GM19043 (cell line): ENCODE measurements at regions not wholly inside any gene's neighbourhood (a gene's known extent, or its start where the extent isn't known, plus 50 kb on each side); places are given as distances from the start of the nearest gene placed in this dataset.
A peak's percentile ranks its signal among the peaks of the same experiment; 100 is the strongest.

Source experiments
- ATAC-seq: cut with Tn5 transposase; IDR thresholded peaks from one replicate; pipeline ENCODE4 v1.9.1; 2021; ENCODE audit warnings: low read depth; ENCODE audit not compliant: unreplicated experiment

GRCh38 chr12:39127401-39127800 is 222.0 kb upstream of the CPNE8 start:
- no peak for ATAC-seq

GRCh38 chr12:39125566-39125965 is 220.2 kb upstream of the CPNE8 start:
- no peak for ATAC-seq

- no peak for ATAC-seq
Observed at GRCh38 chr12:39124768-39125167, 219.4 kb upstream of the CPNE8 start.

GRCh38 chr12:39123580-39124253 is 218.3 kb upstream of the CPNE8 start:
- ATAC-seq = no peak

- no peak for ATAC-seq
Observed at GRCh38 chr12:39122562-39123204, 217.3 kb upstream of the CPNE8 start.

- no peak for ATAC-seq
Observed at GRCh38 chr12:39116861-39117260, 211.5 kb upstream of the CPNE8 start.

GRCh38 chr12:39112064-39112463 is 206.7 kb upstream of the CPNE8 start:
- no peak for ATAC-seq

GRCh38 chr12:39105111-39105510 is 199.7 kb upstream of the CPNE8 start:
- no peak for ATAC-seq

GRCh38 chr12:39103552-39104165 is 198.3 kb upstream of the CPNE8 start:
- peak; percentile 98 for ATAC-seq

- no peak for ATAC-seq
Observed at GRCh38 chr12:39102474-39103209, 197.3 kb upstream of the CPNE8 start.

GRCh38 chr12:39095636-39096330 is 190.4 kb upstream of the CPNE8 start:
- ATAC-seq = no peak

GRCh38 chr12:39081910-39082309 is 176.5 kb upstream of the CPNE8 start:
- no peak for ATAC-seq

- no peak for ATAC-seq
Observed at GRCh38 chr12:39077226-39077625, 171.8 kb upstream of the CPNE8 start.

- ATAC-seq = no peak
Observed at GRCh38 chr12:39074063-39074462, 168.7 kb upstream of the CPNE8 start.

- no peak for ATAC-seq
Observed at GRCh38 chr12:39072658-39073057, 167.3 kb upstream of the CPNE8 start.

GRCh38 chr12:39071611-39072010 is 166.2 kb upstream of the CPNE8 start:
- no peak for ATAC-seq

- ATAC-seq = no peak
Observed at GRCh38 chr12:39070775-39071174, 165.4 kb upstream of the CPNE8 start.

- no peak for ATAC-seq
Observed at GRCh38 chr12:39065455-39065854, 160.1 kb upstream of the CPNE8 start.

GRCh38 chr12:39064708-39065107 is 159.3 kb upstream of the CPNE8 start:
- no peak for ATAC-seq

GRCh38 chr12:39062266-39062996 is 157.0 kb upstream of the CPNE8 start:
- ATAC-seq = no peak
